Vagina (tissue), 2 donors: ENCODE measurements at regions not wholly inside any gene's neighbourhood (a gene's known extent, or its start where the extent isn't known, plus 50 kb on each side); places are given as distances from the start of the nearest gene placed in this dataset.

Experiments
- CTCF ChIP-seq, 3 experiments: fragments of 450-650 bp in 2 of 3; fragments of 200-600 bp in 1 of 3; sonication (generic) in 1 of 3; IDR thresholded peaks; one replicate each; pipeline ENCODE4 v1.5.1; 2017 to 2019; ENCODE audit warnings: antibody characterized with exemption in 3 of 3, mild to moderate bottlenecking in 2 of 3, moderate library complexity in 2 of 3
- POLR2A ChIP-seq, 2 donors: fragments of 450-650 bp; IDR thresholded peaks; one replicate each; pipeline ENCODE4 v1.6.1; 2017; ENCODE audit warnings: antibody characterized with exemption in 2 of 2, mild to moderate bottlenecking in 2 of 2, moderate library complexity in 2 of 2

GRCh38 chr7:115511330-115511729 lies 519.2 kb downstream of the TFEC start:
- TF ChIP-seq POLR2A (IDR thresholded peaks at IDR 0.05) (no peak), CTCF (IDR thresholded peaks at IDR 0.05) (no peak)
